ENCODE measurements at regions not wholly inside any gene's neighbourhood (a gene's known extent, or its start where the extent isn't known, plus 50 kb on each side); places are given as distances from the start of the nearest gene placed in this dataset.

DNA sequence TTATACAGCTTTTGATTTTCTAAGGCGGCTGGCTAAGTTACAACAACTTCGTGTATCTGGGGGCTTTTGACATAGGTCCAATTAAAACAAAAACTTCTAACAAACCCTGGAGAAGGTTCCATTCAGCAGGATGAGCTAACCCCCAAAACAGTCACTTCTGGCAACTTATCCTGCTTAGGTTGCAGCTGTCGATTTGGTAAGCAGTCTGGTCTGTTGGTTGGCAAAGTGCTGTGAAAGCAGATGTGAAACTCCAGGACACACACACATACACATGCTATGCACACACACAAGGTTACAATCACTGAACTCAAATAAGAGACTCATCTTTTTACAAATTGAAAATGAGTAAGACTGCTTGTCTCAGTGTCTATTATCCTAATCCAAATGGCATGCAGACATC is 119.0 kb upstream of the STMND1 start:
- Histone ChIP-seq H3K27me3 (ENCODE audit: control insufficient read depth in 2 of 2, insufficient read depth in 2 of 2, low read length in 2 of 2) (peaks cover 22 to 23% of the 10 kb centered on the region in 2 experiments), H3K79me2 (ENCODE audit: control insufficient read depth, insufficient read depth, low read length) (no peaks in the 10 kb centered on the region), H3K9ac (replicated peaks; ENCODE audit: extremely low read depth, insufficient read depth, low read length) (no peak overlapping the region), H3K27ac (ENCODE audit: insufficient read depth, low read depth, low read length) (no peak overlapping the region), H3K4me1 (ENCODE audit: control insufficient read depth, extremely low read depth, insufficient read depth, low read length) (no peaks in the 10 kb centered on the region), H3K9me3 (replicated peaks; ENCODE audit: control insufficient read depth, insufficient read depth, low read length) (no peaks in the 10 kb centered on the region), H4K20me1 (replicated peaks; ENCODE audit: control insufficient read depth, extremely low read depth, insufficient read depth, low read length) (no peaks in the 10 kb centered on the region), H3K9me1 (replicated peaks; ENCODE audit: control insufficient read depth, extremely low read depth, insufficient read depth, low read length) (no peaks in the 10 kb centered on the region), H3K4me3 (replicated peaks in 1 of 3; ENCODE audit: insufficient read depth in 1 of 3, low read depth in 1 of 3, low read length in 3 of 3) (no peak overlapping the region), H3K4me2 (ENCODE audit: insufficient read depth, low read length) (no peak overlapping the region), H3K36me3 (ENCODE audit: control insufficient read depth in 2 of 2, extremely low read depth in 1 of 2, insufficient read depth in 2 of 2, low read length in 2 of 2) (no peaks in the 10 kb centered on the region), H2AFZ (ENCODE audit: low read depth, low read length) (no peak overlapping the region)
- ChIA-PET CTCF (interaction anchor here (0.9 kb wide), 1 partner anchor 18 kb away, joined by 3 read pairs; no protein-coding TSS in a partner anchor), POLR2A (no interaction called here)
- no TSS peak for BruUV-seq (replicated peaks)
- intact Hi-C loops (cut with micrococcal nuclease) (no loop called here), dilution Hi-C loops (cut with MboI; ENCODE audit: extremely low pct_ligation_motif_present, low sequenced_read_pairs) (no loop called here)
- no peak for FAIRE-seq
- TF ChIP-seq EZH2 (IDR thresholded peaks at IDR 0.05; ENCODE audit: borderline replicate concordance, low read depth, low read length, severe bottlenecking) (no peak), POLR2A (IDR thresholded peaks at IDR 0.05; ENCODE audit: low read depth, low read length) (no peak)
- no peak for DNase-seq (ENCODE audit: low read depth, low spot score)

DNA sequence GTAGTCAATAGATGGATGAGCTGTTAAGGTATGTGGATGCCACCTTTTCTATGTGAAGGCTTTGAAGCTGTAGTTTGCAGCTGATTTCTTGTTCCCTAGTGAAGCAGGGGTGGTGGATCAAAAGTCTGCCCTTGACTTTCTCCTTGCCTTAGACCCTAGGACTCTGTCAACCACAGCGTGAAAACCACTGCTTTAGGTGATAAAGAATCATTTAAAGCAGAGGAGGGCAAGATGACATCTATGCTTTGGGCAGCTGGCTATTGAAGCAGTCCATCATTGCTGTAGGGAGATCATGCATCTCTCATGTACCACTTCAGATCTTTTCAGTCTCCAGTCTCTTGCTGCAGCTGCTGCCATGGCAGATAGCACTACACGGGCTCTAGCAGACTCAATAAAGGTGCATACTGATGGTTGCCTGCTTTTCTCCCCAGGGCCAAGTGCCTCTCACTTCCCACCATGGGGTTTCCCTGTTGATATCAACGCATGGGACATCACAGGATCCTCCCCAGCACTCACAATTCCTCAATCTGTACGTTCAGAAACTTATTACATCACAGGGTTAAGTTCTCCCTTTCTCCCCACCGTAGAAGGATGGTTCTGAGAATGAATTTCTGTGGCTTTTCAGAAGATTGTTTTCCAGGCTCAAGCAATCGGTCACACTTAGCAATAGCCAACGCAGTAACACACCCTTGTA is 122.0 kb upstream of the STMND1 start:
- Histone ChIP-seq H3K4me1 (ENCODE audit: control insufficient read depth, extremely low read depth, insufficient read depth, low read length) (no peaks in the 10 kb centered on the region), H3K9ac (replicated peaks; ENCODE audit: extremely low read depth, insufficient read depth, low read length) (no peak overlapping the region), H3K9me1 (replicated peaks; ENCODE audit: control insufficient read depth, extremely low read depth, insufficient read depth, low read length) (no peaks in the 10 kb centered on the region), H3K27me3 (ENCODE audit: control insufficient read depth in 2 of 2, insufficient read depth in 2 of 2, low read length in 2 of 2) (peaks cover 21 to 34% of the 10 kb centered on the region in 2 experiments), H3K9me3 (replicated peaks; ENCODE audit: control insufficient read depth, insufficient read depth, low read length) (no peaks in the 10 kb centered on the region), H3K79me2 (ENCODE audit: control insufficient read depth, insufficient read depth, low read length) (no peaks in the 10 kb centered on the region), H4K20me1 (replicated peaks; ENCODE audit: control insufficient read depth, extremely low read depth, insufficient read depth, low read length) (no peaks in the 10 kb centered on the region), H3K4me2 (ENCODE audit: insufficient read depth, low read length) (no peak overlapping the region), H3K36me3 (ENCODE audit: control insufficient read depth in 2 of 2, extremely low read depth in 1 of 2, insufficient read depth in 2 of 2, low read length in 2 of 2) (no peaks in the 10 kb centered on the region), H3K27ac (ENCODE audit: insufficient read depth, low read depth, low read length) (no peak overlapping the region), H2AFZ (ENCODE audit: low read depth, low read length) (no peak overlapping the region), H3K4me3 (replicated peaks in 1 of 3; ENCODE audit: insufficient read depth in 1 of 3, low read depth in 1 of 3, low read length in 3 of 3) (no peak overlapping the region)
- FAIRE-seq (no peak), DNase-seq (ENCODE audit: low read depth, low spot score) (no peak)
- intact Hi-C loops (cut with micrococcal nuclease) (no loop called here), dilution Hi-C loops (cut with MboI; ENCODE audit: extremely low pct_ligation_motif_present, low sequenced_read_pairs) (no loop called here)
- CTCF ChIA-PET, result interaction anchor here (2.5 kb wide), 1 partner anchor 15 kb away, joined by 7 read pairs; no protein-coding TSS in a partner anchor
- BruUV-seq (replicated peaks), result no TSS peak
- POLR2A ChIA-PET, result no interaction called here
- TF ChIP-seq POLR2A (IDR thresholded peaks at IDR 0.05; ENCODE audit: low read depth, low read length), result no peak

Measured in endothelial cell of umbilical vein (primary cell).